ENCODE measurements at regions not wholly inside any gene's neighbourhood (a gene's known extent, or its start where the extent isn't known, plus 50 kb on each side); places are given as distances from the start of the nearest gene placed in this dataset.

DNA sequence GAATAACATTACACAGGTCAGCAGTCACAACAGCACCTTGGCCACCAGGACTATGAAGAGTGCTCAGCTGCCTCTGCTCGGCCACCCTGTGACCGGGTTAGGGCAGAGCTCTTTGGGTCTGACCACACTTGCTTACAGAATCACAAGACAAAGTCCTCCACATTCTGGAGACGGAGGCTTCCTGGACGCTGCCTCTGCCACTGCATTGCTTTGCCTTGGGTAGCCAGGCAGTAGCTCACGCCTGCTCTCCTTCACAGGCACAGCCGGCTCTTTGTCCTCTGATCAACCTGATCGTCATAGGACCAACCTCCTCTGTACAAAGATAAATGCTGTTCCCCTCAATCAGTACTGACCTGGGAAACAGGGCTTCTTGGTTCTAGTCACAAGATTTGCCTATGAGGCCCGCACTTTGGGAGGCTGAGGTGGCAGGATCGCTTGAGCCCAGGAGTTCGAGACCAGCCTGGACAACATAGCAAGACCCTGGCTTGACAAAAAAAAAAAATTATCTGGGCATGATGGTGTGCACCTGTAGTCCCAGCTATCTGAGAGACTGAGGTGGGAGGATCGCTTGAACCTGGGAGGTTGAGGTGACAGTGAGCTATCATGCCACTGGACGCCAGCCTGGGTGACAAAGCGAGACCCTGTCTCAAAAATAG is 128.4 kb upstream of the IER5L start:
- TF ChIP-seq POLR2AphosphoS5 (IDR thresholded peaks at IDR 0.05; ENCODE audit: insufficient read depth, low read depth, low read length), result no peak
- TF ChIP-seq, protein P1, sequence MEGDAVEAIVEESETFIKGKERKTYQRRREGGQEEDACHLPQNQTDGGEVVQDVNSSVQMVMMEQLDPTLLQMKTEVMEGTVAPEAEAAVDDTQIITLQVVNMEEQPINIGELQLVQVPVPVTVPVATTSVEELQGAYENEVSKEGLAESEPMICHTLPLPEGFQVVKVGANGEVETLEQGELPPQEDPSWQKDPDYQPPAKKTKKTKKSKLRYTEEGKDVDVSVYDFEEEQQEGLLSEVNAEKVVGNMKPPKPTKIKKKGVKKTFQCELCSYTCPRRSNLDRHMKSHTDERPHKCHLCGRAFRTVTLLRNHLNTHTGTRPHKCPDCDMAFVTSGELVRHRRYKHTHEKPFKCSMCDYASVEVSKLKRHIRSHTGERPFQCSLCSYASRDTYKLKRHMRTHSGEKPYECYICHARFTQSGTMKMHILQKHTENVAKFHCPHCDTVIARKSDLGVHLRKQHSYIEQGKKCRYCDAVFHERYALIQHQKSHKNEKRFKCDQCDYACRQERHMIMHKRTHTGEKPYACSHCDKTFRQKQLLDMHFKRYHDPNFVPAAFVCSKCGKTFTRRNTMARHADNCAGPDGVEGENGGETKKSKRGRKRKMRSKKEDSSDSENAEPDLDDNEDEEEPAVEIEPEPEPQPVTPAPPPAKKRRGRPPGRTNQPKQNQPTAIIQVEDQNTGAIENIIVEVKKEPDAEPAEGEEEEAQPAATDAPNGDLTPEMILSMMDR (IDR thresholded peaks at IDR 0.05; ENCODE audit: extremely low read depth in 1 of 2, insufficient read depth in 1 of 2, low read depth in 1 of 2, low read length in 2 of 2), result no peak
- TF ChIP-seq EZH2 (IDR thresholded peaks at IDR 0.05; ENCODE audit: borderline replicate concordance, low read depth, low read length, severe bottlenecking), result no peak
- TF ChIP-seq POLR2A (IDR thresholded peaks at IDR 0.05; ENCODE audit: low read depth, low read length), result no peak
- TF ChIP-seq MYC (IDR thresholded peaks at IDR 0.05; ENCODE audit: low read depth, low read length), result no peak
- TF ChIP-seq FOS (IDR thresholded peaks at IDR 0.05; ENCODE audit: borderline replicate concordance, insufficient read depth, low read length), result no peak
- TF ChIP-seq JUN (IDR thresholded peaks at IDR 0.05; ENCODE audit: borderline replicate concordance, insufficient read depth, insufficient read length, low read depth), result no peak
- TF ChIP-seq, protein P2, sequence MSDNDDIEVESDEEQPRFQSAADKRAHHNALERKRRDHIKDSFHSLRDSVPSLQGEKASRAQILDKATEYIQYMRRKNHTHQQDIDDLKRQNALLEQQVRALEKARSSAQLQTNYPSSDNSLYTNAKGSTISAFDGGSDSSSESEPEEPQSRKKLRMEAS (IDR thresholded peaks at IDR 0.05; ENCODE audit: insufficient read depth, insufficient read length), result no peak

Measured in endothelial cell of umbilical vein (primary cell).